ENCODE measurements at regions not wholly inside any gene's neighbourhood (a gene's known extent, or its start where the extent isn't known, plus 50 kb on each side); places are given as distances from the start of the nearest gene placed in this dataset.

GRCh38 chr3:178304758-178305467 is 231.3 kb upstream of the KCNMB2 start:
- TF ChIP-seq CTCF (IDR thresholded peaks at IDR 0.05): no peak
- no peak for TF ChIP-seq FOXJ3 (CRISPR knock-in tag; IDR thresholded peaks at IDR 0.05; ENCODE audit: borderline replicate concordance)
- no peak for TF ChIP-seq USF2 (CRISPR knock-in tag; IDR thresholded peaks at IDR 0.05)
- no peak for TF ChIP-seq SP1 (CRISPR knock-in tag; conservative IDR thresholded peaks at IDR 0.05)
- no peak for TF ChIP-seq E2F1 (CRISPR knock-in tag; IDR thresholded peaks at IDR 0.05)
- no peak for TF ChIP-seq SOX15 (CRISPR knock-in tag; IDR thresholded peaks at IDR 0.05)
- TF ChIP-seq ZSCAN18 (CRISPR knock-in tag; IDR thresholded peaks at IDR 0.05): no peak
- no peak for TF ChIP-seq SMAD3 (CRISPR knock-in tag; IDR thresholded peaks at IDR 0.05; ENCODE audit: borderline replicate concordance)
- no peak for TF ChIP-seq ZNF219 (CRISPR knock-in tag; IDR thresholded peaks at IDR 0.05; ENCODE audit: borderline replicate concordance)
- no peak for TF ChIP-seq ZNF263 (CRISPR knock-in tag; IDR thresholded peaks at IDR 0.05; ENCODE audit: low read depth)
- TF ChIP-seq NR2C2 (CRISPR knock-in tag; IDR thresholded peaks at IDR 0.05): no peak
- no peak for TF ChIP-seq HMGA2 (CRISPR knock-in tag; IDR thresholded peaks at IDR 0.05)
